GM23338 (cell line): ENCODE measurements at regions not wholly inside any gene's neighbourhood (a gene's known extent, or its start where the extent isn't known, plus 50 kb on each side); places are given as distances from the start of the nearest gene placed in this dataset.

Experiments
- ATAC-seq: fragments of 200-7000 bp; cut with Tn5 transposase; 3 replicates; pipeline ENCODE4 v1.9.1; 2020
- DNase-seq: peaks from one replicate; pipeline ENCODE4 v3.0.0-alpha.2; 2015; ENCODE audit warnings: low spot score
- H2AFZ ChIP-seq: fragments of 200-600 bp; sonication (generic); 2 replicates; pipeline ENCODE4 v1.8.0; 2016; ENCODE audit warnings: antibody characterized with exemption, mild to moderate bottlenecking, moderate library complexity
- H3F3A ChIP-seq: fragments of 200-600 bp; sonication (generic); replicated peaks from 2 replicates; pipeline ENCODE4 v1.8.0; 2017; ENCODE audit warnings: antibody characterized with exemption, mixed run types, low read depth
- H3K27ac ChIP-seq: fragments of 200-600 bp; sonication (generic); 2 replicates; pipeline ENCODE4 v1.6.1; 2016; ENCODE audit warnings: low read depth
- H3K27me3 ChIP-seq: fragments of 200-600 bp; sonication (generic); 2 replicates; pipeline ENCODE4 v1.8.0; 2016; ENCODE audit warnings: mild to moderate bottlenecking, mixed run types, moderate library complexity; ENCODE audit not compliant: insufficient read depth
- H3K36me3 ChIP-seq: fragments of 200-600 bp; sonication (generic); 2 replicates; pipeline ENCODE4 v1.8.0; 2016; ENCODE audit warnings: mild to moderate bottlenecking; ENCODE audit not compliant: insufficient read depth
- H3K4me1 ChIP-seq: fragments of 200-600 bp; sonication (generic); 2 replicates; pipeline ENCODE4 v1.8.0; 2016; ENCODE audit warnings: mild to moderate bottlenecking, moderate library complexity; ENCODE audit not compliant: insufficient read depth
- H3K4me2 ChIP-seq: fragments of 200-600 bp; sonication (generic); 2 replicates; pipeline ENCODE4 v1.7.1; 2017; ENCODE audit warnings: mixed run types
- H3K4me3 ChIP-seq: fragments of 200-600 bp; sonication (generic); 2 replicates; pipeline ENCODE4 v1.6.1; 2016; ENCODE audit warnings: mixed run types
- H3K79me2 ChIP-seq: fragments of 200-600 bp; sonication (generic); replicated peaks from 2 replicates; pipeline ENCODE4 v1.8.0; 2017; ENCODE audit warnings: mild to moderate bottlenecking; ENCODE audit not compliant: insufficient read depth
- H3K9me2 ChIP-seq: fragments of 200-600 bp; sonication (generic); 2 replicates; pipeline ENCODE4 v1.8.0; 2017; ENCODE audit not compliant: insufficient read depth
- H4K20me1 ChIP-seq: fragments of 200-600 bp; sonication (generic); replicated peaks from 2 replicates; pipeline ENCODE4 v1.8.0; 2017; ENCODE audit warnings: mild to moderate bottlenecking; ENCODE audit not compliant: insufficient read depth
- H3K27ac Mint-ChIP-seq: 2 replicates; pipeline ENCODE4 v1.8.0; 2020; ENCODE audit warnings: inconsistent platforms, mild to moderate bottlenecking, moderate library complexity, mixed read lengths
- H3K27me3 Mint-ChIP-seq: 3 replicates; pipeline ENCODE4 v1.8.0; 2022; ENCODE audit warnings: low read depth, mild to moderate bottlenecking, moderate library complexity, mixed read lengths, inconsistent platforms; ENCODE audit not compliant: insufficient read depth, poor library complexity
- H3K36me3 Mint-ChIP-seq: 3 replicates; pipeline ENCODE4 v1.8.0; 2021; ENCODE audit warnings: low read depth, mild to moderate bottlenecking, inconsistent platforms, moderate library complexity, mixed read lengths
- H3K4me1 Mint-ChIP-seq: 3 replicates; pipeline ENCODE4 v1.8.0; 2020; ENCODE audit warnings: mild to moderate bottlenecking, inconsistent platforms, mixed read lengths
- H3K4me3 Mint-ChIP-seq: 3 replicates; pipeline ENCODE4 v1.8.0; 2021; ENCODE audit warnings: moderate library complexity, mild to moderate bottlenecking, inconsistent platforms, mixed read lengths
- H3K9me3 Mint-ChIP-seq: 3 replicates; pipeline ENCODE4 v1.8.0; 2020; ENCODE audit warnings: moderate library complexity, mild to moderate bottlenecking, inconsistent platforms, mixed read lengths
- CREB1 ChIP-seq: fragments of 250-450 bp; sonication (Bioruptor Pico); IDR thresholded peaks from 2 replicates; pipeline ENCODE4 v1.5.0; 2020; ENCODE audit warnings: low read depth, mild to moderate bottlenecking, moderate library complexity
- EZH2 ChIP-seq: fragments of 200-600 bp; sonication (generic); IDR thresholded peaks from one replicate; pipeline ENCODE4 v1.8.0; 2017; ENCODE audit warnings: antibody characterized with exemption, mild to moderate bottlenecking, low read depth; ENCODE audit not compliant: unreplicated experiment
- EZH2phosphoT487 ChIP-seq: fragments of 200-600 bp; sonication (generic); IDR thresholded peaks from one replicate; pipeline ENCODE4 v1.8.1; 2018; ENCODE audit warnings: antibody characterized with exemption; ENCODE audit not compliant: unreplicated experiment
- JUNB ChIP-seq: IDR thresholded peaks from one replicate; pipeline ENCODE4 v1.6.1; 2016; ENCODE audit warnings: antibody characterized with exemption; ENCODE audit not compliant: unreplicated experiment
- NANOG ChIP-seq: IDR thresholded peaks from 2 replicates; pipeline ENCODE4 v1.6.1; 2016; ENCODE audit warnings: antibody characterized with exemption, borderline replicate concordance
- POLR2AphosphoS5 ChIP-seq: IDR thresholded peaks from 2 replicates; pipeline ENCODE4 v1.6.1; 2016; ENCODE audit warnings: antibody characterized with exemption, low read depth
- STAT1 ChIP-seq: IDR thresholded peaks from one replicate; pipeline ENCODE4 v1.6.1; 2016; ENCODE audit warnings: antibody characterized with exemption; ENCODE audit not compliant: unreplicated experiment
- ZNF114 ChIP-seq: fragments of 250-450 bp; sonication (Bioruptor Pico); IDR thresholded peaks from 2 replicates; pipeline ENCODE4 v1.5.0; 2020; ENCODE audit warnings: mild to moderate bottlenecking, moderate library complexity
- ZNF331 ChIP-seq: fragments of 250-450 bp; sonication (Bioruptor Pico); IDR thresholded peaks from 2 replicates; pipeline ENCODE4 v1.5.0; 2020; ENCODE audit warnings: low read depth, mild to moderate bottlenecking, moderate library complexity
- TF ChIP-seq, protein P1 (sequence below): IDR thresholded peaks from one replicate; pipeline ENCODE4 v1.6.1; 2018; ENCODE audit warnings: antibody characterized with exemption; ENCODE audit not compliant: unreplicated experiment
- TF ChIP-seq, protein P2 (sequence below): fragments of 250-450 bp; sonication (Bioruptor Pico); IDR thresholded peaks from 2 replicates; pipeline ENCODE4 v1.5.0; 2020; ENCODE audit warnings: mild to moderate bottlenecking, moderate library complexity
- TF ChIP-seq, protein P3 (sequence below), 2 experiments: fragments of 200-600 bp in 1 of 2; sonication (generic) in 1 of 2; conservative IDR thresholded peaks; 2 replicates each; pipeline versions ENCODE4 v1.5.1 to v1.6.1; 2016 to 2017; ENCODE audit warnings: antibody characterized with exemption in 2 of 2, low read depth in 2 of 2, mild to moderate bottlenecking in 2 of 2, moderate library complexity in 1 of 2

DNA sequence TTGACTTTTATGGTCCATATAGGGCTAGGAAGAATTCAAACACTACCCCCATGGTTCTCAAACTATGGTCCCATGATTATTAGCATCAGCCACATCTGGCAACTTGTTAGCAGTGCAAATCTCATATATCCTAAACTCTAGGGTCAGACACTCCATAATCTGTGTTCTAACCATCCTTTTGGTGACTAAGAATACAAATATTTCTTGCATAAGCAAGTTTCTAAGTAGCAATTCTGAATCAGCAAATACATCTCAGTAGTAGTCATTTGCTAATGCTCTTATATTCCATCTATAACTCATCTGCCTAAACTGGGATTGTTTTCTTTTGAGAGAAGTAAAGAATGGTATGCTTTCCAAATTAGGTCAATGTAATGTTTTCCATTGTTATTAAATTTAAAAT, 447.3 kb downstream of the TMX3 start:
- H3K27ac ChIP-seq, result no peak overlapping the region
- Mint-ChIP-seq H3K4me1 (no peaks in the 10 kb centered on the region), H3K9me3 (no peaks in the 10 kb centered on the region), H3K4me3 (no peak overlapping the region), H3K36me3 (no peaks in the 10 kb centered on the region), H3K27ac (no peak overlapping the region), H3K27me3 (no peaks in the 10 kb centered on the region)
- no peaks in the 10 kb centered on the region for H3K79me2 ChIP-seq
- no peaks in the 10 kb centered on the region for H3K36me3 ChIP-seq
- no peak overlapping the region for H3K4me3 ChIP-seq
- H3K9me2 ChIP-seq, result no peaks in the 10 kb centered on the region
- H3K4me2 ChIP-seq, result no peak overlapping the region
- no peaks in the 10 kb centered on the region for H4K20me1 ChIP-seq
- no peaks in the 10 kb centered on the region for H3F3A ChIP-seq
- H2AFZ ChIP-seq, result no peak overlapping the region
- DNase-seq, result no peak
- no peaks in the 10 kb centered on the region for H3K4me1 ChIP-seq
- ATAC-seq, result no peak
- no peaks in the 10 kb centered on the region for H3K27me3 ChIP-seq
- TF ChIP-seq JUNB (no peak), NANOG (no peak), POLR2AphosphoS5 (no peak), STAT1 (no peak), ZNF114 (CRISPR knock-in tag) (no peak), EZH2 (no peak), EZH2phosphoT487 (no peak), CREB1 (CRISPR knock-in tag) (no peak), ZNF331 (CRISPR knock-in tag) (no peak)
- TF ChIP-seq, protein P1, sequence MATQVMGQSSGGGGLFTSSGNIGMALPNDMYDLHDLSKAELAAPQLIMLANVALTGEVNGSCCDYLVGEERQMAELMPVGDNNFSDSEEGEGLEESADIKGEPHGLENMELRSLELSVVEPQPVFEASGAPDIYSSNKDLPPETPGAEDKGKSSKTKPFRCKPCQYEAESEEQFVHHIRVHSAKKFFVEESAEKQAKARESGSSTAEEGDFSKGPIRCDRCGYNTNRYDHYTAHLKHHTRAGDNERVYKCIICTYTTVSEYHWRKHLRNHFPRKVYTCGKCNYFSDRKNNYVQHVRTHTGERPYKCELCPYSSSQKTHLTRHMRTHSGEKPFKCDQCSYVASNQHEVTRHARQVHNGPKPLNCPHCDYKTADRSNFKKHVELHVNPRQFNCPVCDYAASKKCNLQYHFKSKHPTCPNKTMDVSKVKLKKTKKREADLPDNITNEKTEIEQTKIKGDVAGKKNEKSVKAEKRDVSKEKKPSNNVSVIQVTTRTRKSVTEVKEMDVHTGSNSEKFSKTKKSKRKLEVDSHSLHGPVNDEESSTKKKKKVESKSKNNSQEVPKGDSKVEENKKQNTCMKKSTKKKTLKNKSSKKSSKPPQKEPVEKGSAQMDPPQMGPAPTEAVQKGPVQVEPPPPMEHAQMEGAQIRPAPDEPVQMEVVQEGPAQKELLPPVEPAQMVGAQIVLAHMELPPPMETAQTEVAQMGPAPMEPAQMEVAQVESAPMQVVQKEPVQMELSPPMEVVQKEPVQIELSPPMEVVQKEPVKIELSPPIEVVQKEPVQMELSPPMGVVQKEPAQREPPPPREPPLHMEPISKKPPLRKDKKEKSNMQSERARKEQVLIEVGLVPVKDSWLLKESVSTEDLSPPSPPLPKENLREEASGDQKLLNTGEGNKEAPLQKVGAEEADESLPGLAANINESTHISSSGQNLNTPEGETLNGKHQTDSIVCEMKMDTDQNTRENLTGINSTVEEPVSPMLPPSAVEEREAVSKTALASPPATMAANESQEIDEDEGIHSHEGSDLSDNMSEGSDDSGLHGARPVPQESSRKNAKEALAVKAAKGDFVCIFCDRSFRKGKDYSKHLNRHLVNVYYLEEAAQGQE, result no peak
- TF ChIP-seq, protein P2, sequence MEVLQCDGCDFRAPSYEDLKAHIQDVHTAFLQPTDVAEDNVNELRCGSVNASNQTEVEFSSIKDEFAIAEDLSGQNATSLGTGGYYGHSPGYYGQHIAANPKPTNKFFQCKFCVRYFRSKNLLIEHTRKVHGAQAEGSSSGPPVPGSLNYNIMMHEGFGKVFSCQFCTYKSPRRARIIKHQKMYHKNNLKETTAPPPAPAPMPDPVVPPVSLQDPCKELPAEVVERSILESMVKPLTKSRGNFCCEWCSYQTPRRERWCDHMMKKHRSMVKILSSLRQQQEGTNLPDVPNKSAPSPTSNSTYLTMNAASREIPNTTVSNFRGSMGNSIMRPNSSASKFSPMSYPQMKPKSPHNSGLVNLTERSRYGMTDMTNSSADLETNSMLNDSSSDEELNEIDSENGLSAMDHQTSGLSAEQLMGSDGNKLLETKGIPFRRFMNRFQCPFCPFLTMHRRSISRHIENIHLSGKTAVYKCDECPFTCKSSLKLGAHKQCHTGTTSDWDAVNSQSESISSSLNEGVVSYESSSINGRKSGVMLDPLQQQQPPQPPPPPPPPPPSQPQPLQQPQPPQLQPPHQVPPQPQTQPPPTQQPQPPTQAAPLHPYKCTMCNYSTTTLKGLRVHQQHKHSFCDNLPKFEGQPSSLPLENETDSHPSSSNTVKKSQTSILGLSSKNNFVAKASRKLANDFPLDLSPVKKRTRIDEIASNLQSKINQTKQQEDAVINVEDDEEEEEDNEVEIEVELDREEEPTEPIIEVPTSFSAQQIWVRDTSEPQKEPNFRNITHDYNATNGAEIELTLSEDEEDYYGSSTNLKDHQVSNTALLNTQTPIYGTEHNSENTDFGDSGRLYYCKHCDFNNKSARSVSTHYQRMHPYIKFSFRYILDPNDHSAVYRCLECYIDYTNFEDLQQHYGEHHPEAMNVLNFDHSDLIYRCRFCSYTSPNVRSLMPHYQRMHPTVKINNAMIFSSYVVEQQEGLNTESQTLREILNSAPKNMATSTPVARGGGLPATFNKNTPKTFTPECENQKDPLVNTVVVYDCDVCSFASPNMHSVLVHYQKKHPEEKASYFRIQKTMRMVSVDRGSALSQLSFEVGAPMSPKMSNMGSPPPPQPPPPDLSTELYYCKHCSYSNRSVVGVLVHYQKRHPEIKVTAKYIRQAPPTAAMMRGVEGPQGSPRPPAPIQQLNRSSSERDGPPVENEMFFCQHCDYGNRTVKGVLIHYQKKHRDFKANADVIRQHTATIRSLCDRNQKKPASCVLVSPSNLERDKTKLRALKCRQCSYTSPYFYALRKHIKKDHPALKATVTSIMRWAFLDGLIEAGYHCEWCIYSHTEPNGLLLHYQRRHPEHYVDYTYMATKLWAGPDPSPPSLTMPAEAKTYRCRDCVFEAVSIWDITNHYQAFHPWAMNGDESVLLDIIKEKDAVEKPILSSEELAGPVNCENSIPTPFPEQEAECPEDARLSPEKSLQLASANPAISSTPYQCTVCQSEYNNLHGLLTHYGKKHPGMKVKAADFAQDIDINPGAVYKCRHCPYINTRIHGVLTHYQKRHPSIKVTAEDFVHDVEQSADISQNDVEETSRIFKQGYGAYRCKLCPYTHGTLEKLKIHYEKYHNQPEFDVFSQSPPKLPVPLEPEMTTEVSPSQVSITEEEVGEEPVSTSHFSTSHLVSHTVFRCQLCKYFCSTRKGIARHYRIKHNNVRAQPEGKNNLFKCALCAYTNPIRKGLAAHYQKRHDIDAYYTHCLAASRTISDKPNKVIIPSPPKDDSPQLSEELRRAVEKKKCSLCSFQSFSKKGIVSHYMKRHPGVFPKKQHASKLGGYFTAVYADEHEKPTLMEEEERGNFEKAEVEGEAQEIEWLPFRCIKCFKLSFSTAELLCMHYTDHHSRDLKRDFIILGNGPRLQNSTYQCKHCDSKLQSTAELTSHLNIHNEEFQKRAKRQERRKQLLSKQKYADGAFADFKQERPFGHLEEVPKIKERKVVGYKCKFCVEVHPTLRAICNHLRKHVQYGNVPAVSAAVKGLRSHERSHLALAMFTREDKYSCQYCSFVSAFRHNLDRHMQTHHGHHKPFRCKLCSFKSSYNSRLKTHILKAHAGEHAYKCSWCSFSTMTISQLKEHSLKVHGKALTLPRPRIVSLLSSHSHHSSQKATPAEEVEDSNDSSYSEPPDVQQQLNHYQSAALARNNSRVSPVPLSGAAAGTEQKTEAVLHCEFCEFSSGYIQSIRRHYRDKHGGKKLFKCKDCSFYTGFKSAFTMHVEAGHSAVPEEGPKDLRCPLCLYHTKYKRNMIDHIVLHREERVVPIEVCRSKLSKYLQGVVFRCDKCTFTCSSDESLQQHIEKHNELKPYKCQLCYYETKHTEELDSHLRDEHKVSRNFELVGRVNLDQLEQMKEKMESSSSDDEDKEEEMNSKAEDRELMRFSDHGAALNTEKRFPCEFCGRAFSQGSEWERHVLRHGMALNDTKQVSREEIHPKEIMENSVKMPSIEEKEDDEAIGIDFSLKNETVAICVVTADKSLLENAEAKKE, result no peak
- TF ChIP-seq, protein P3, sequence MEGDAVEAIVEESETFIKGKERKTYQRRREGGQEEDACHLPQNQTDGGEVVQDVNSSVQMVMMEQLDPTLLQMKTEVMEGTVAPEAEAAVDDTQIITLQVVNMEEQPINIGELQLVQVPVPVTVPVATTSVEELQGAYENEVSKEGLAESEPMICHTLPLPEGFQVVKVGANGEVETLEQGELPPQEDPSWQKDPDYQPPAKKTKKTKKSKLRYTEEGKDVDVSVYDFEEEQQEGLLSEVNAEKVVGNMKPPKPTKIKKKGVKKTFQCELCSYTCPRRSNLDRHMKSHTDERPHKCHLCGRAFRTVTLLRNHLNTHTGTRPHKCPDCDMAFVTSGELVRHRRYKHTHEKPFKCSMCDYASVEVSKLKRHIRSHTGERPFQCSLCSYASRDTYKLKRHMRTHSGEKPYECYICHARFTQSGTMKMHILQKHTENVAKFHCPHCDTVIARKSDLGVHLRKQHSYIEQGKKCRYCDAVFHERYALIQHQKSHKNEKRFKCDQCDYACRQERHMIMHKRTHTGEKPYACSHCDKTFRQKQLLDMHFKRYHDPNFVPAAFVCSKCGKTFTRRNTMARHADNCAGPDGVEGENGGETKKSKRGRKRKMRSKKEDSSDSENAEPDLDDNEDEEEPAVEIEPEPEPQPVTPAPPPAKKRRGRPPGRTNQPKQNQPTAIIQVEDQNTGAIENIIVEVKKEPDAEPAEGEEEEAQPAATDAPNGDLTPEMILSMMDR (conservative IDR thresholded peaks at IDR 0.05; ENCODE audit: low read depth in 2 of 2), result no peak
